Aorta (tissue), 5 donors: ENCODE measurements at regions not wholly inside any gene's neighbourhood (a gene's known extent, or its start where the extent isn't known, plus 50 kb on each side); places are given as distances from the start of the nearest gene placed in this dataset.
"Not testable (repeated sequence)": the region's sequence is repeated elsewhere in the genome, so short reads cannot be mapped to it uniquely, and the experiment has no call there.

Experiments used
- ATAC-seq: fragments of 200-7000 bp; cut with Tn5 transposase; one replicate; pipeline ENCODE4 v1.9.1; 2022; ENCODE audit warnings: moderate library complexity; ENCODE audit not compliant: low FRiP score
- DNase-seq, 2 donors: peaks; one replicate each; pipeline ENCODE4 v3.0.0-alpha.2; 2020
- H3K27ac ChIP-seq, 2 donors: one replicate each; pipeline ENCODE4 v1.5.1; 2013; ENCODE audit warnings: low read length in 2 of 2, mild to moderate bottlenecking in 2 of 2, moderate library complexity in 2 of 2, control low read depth in 1 of 2, inconsistent platforms in 1 of 2, low read depth in 1 of 2
- H3K27me3 ChIP-seq, 2 donors: one replicate each; pipeline ENCODE4 v1.6.1; 2013; ENCODE audit warnings: control low read depth in 1 of 2, low read length in 1 of 2, mild to moderate bottlenecking in 1 of 2, moderate library complexity in 1 of 2; ENCODE audit not compliant: insufficient read depth in 2 of 2, control insufficient read depth in 1 of 2
- H3K36me3 ChIP-seq, 2 donors: one replicate each; pipeline ENCODE4 v1.6.1; 2013; ENCODE audit warnings: control low read depth in 1 of 2, low read length in 1 of 2, mild to moderate bottlenecking in 1 of 2; ENCODE audit not compliant: insufficient read depth in 2 of 2, control insufficient read depth in 1 of 2
- H3K4me1 ChIP-seq, 2 donors: one replicate each; pipeline ENCODE4 v1.6.1; 2013; ENCODE audit warnings: low read length in 2 of 2, control low read depth in 1 of 2, mild to moderate bottlenecking in 1 of 2, moderate library complexity in 1 of 2; ENCODE audit not compliant: insufficient read depth in 2 of 2, control insufficient read depth in 1 of 2
- H3K4me3 ChIP-seq, 2 donors: one replicate each; pipeline ENCODE4 v1.5.1; 2013; ENCODE audit warnings: low read length in 2 of 2, control low read depth in 1 of 2, mild to moderate bottlenecking in 1 of 2
- H3K9me3 ChIP-seq: one replicate; pipeline ENCODE4 v1.6.1; 2013; ENCODE audit warnings: mild to moderate bottlenecking, low read length; ENCODE audit not compliant: control insufficient read depth
- WGBS, 2 donors: extraction: QIAGEN DNeasy Blood & Tissue Kit; methylation state at CpG; one replicate each; pipeline ENCODE4 v1.1.7; 2013; 5-methylcytosine and 5-hydroxymethylcytosine counted together
- intact Hi-C, 2 donors: fragments of 100-400 bp; cut with DNase I; formaldehyde crosslinking; loops; one replicate each; pipeline versions ENCODE4 v1.14.2 to v1.15.0; 2022
- donor health status: healthy with polysubstance abuse.
- donor health status: Bipolar disorder and iron deficiency.
- donor health status: DM: no; HTN: no; CAD: no.
- donor health status: DM: no; HTN: no; CAD: no.
- donor health status: DM: yes; HTN: yes; CAD: no.

DNA sequence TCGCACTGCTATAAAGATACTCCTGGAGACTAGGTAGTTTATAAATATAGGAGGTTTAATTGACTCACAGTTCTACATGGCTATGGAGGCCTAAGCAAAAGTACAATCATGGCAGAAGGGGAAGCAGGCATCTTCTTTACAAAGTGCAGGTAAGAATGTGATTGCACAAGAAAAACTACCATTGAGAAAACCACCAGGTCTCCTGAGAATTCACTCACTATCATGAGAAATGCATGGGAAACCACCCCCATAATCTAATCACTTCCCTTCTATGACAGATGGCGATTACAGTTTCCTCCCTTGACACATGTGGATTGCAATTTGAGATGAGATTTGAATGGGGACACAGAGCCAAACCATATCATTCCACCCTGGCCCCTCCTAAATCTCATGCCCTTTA, 121.2 kb upstream of the ST8SIA4 start:
- Histone ChIP-seq H3K27ac (no peak overlapping the region), H3K36me3 (no peaks in the 10 kb centered on the region), H3K4me3 (no peak overlapping the region), H3K27me3 (no peaks in the 10 kb centered on the region), H3K4me1 (no peaks in the 10 kb centered on the region), H3K9me3 (no peaks in the 10 kb centered on the region)
- intact Hi-C loops: no loop called here
- WGBS, 2 donors: 75 to 78% methylated on average over 2 of the region's 2 CpGs
- ATAC-seq (no peak), DNase-seq (no peak)

DNA sequence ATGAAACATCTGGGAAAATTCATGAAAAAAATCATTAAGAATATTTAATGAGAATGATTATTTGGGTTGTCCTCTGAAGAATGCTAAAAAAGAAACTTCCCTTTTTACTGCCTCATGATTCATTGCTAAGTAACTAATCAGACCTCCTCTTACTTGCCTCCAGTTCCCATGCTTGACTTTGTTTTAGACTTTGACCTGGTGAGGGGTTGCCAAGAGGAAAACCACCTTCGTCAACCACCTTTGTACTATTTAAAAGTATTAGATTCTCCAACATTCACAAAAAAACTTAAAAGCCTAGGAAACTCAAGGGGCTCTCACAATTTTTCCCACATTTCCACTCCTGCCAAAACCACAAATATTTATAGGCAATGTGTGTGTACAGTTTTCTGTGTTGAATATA, 115.2 kb upstream of the ST8SIA4 start:
- Histone ChIP-seq H3K4me3 (no peak overlapping the region), H3K36me3 (no peaks in the 10 kb centered on the region), H3K27ac (no peak overlapping the region), H3K9me3 (no peaks in the 10 kb centered on the region), H3K4me1 (no peaks in the 10 kb centered on the region), H3K27me3 (no peaks in the 10 kb centered on the region)
- DNase-seq (no peak), ATAC-seq (no peak)
- intact Hi-C loops: no loop called here
- 62 to 63% methylated on average over 1 of the region's 1 CpG for WGBS, 2 donors

DNA sequence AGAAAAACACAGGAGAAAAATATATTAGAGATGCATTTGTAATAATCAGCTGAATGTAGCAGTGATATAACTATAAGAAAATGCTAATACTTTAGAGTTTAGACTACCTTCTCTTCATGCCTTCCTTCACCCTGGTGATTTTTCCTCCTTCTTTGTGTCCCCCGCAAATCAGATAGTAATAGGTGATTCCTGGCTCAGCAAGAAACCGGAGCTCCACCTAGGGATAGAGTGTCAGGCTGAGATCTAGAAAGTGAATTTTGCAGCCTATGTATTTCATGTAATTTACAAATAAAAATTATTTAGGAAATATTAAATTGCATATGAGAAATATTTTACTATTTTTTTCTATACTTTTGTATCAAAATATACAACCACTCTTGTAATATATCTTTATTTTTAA, 109.8 kb upstream of the ST8SIA4 start:
- H3K4me1 ChIP-seq: no peaks in the 10 kb centered on the region
- H3K9me3 ChIP-seq: no peaks in the 10 kb centered on the region
- H3K27ac ChIP-seq: no peak overlapping the region
- intact Hi-C loops: no loop called here
- DNase-seq (no peak), ATAC-seq (no peak)
- H3K27me3 ChIP-seq: no peaks in the 10 kb centered on the region
- 56 to 63% methylated on average over 2 of the region's 2 CpGs for WGBS, 2 donors
- H3K4me3 ChIP-seq: no peak overlapping the region
- H3K36me3 ChIP-seq: no peaks in the 10 kb centered on the region

DNA sequence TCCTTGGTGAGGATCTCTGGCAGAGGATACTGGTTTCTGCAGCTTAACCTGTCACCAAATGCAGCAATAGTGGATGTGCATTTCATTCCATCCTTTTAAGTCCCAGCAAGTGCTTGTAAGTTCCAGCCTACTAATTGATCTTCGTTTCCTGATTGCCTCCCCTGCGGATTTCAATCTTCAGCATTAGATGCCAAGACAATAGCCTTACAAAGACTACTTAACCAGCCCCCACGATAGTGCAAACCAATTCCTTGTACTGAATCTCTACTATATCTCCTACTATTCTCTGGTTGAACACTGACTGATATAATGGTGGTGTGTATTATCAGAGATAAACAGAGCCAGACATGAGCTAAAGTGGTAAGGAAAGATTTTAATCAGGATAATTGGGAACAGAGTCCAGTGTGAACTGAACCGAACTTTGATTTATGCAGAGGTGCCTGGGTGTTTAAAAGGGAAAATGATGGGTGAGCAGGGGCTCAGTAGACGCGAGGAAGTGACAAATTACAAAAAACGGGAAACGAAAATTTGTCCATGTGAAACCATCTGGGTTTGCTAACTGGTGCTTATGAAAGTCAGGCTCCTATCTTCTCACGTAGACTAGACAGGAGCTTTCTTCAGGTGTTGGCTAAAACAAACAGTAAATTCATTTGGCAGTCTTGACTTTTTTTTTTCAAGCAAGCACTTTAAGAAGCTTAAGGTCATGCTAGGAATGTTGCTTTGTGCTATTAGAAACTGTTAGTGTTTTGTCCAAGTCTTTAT, 106.9 kb upstream of the ST8SIA4 start:
- H3K36me3 ChIP-seq: no peaks in the 10 kb centered on the region
- H3K4me1 ChIP-seq: no peaks in the 10 kb centered on the region
- H3K4me3 ChIP-seq: no peak overlapping the region
- H3K27ac ChIP-seq: no peak overlapping the region
- ATAC-seq: no peak
- H3K27me3 ChIP-seq: no peaks in the 10 kb centered on the region
- no peak for DNase-seq
- intact Hi-C loops: no loop called here
- 54 to 61% methylated on average over 9 of the region's 9 CpGs for WGBS, 2 donors
- H3K9me3 ChIP-seq: no peaks in the 10 kb centered on the region

DNA sequence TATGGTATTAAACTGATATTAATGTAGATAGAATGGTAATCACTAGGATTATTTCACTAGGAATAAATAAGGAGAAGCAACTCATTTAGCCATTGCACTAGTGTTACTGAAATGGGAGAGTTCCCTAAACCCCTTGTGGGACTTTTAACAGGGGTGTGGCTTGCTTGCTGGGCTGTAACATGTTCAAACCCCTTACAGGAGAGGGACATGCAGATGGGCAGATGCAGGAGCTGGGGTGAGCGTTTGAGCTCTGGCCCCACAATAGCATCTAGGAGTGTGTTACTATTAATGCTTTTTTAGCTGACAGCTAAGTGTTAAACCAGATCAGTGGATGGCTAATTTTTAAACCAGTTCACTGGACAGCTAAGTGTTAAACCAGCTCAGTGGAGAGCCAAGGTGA, 89.3 kb upstream of the ST8SIA4 start:
- intact Hi-C loops: no loop called here
- H3K36me3 ChIP-seq: no peaks in the 10 kb centered on the region
- H3K4me1 ChIP-seq: no peaks in the 10 kb centered on the region
- WGBS, 2 donors: 80 to 86% methylated on average over 1 of the region's 1 CpG
- ATAC-seq (no peak), DNase-seq (no peak)
- no peaks in the 10 kb centered on the region for H3K27me3 ChIP-seq
- peaks cover 3% of the 10 kb centered on the region for H3K9me3 ChIP-seq
- H3K27ac ChIP-seq: no peak overlapping the region
- H3K4me3 ChIP-seq: no peak overlapping the region

DNA sequence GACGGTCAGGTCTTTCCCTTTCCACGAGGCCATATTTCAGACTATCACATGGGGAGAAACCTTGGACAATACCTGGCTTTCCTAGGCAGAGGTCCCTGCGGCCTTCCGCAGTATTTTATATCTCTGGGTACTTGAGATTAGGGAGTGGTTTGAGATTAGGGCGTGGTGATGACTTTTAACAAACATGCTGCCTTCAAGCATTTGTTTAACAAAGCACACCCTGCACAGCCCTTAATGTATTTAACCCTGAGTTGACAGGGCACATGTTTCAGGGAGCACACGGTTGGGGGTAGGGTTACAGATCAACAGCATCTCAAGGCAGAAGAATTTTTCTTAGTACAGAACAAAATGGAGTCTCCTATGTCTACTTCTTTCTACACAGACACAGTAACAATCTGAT, 80.5 kb upstream of the ST8SIA4 start:
- ATAC-seq, H3K4me3 ChIP-seq, H3K4me1 ChIP-seq, intact Hi-C loops, H3K36me3 ChIP-seq, H3K9me3 ChIP-seq, H3K27ac ChIP-seq, DNase-seq, H3K27me3 ChIP-seq: not testable (repeated sequence)
- 80 to 82% methylated on average over 6 of the region's 6 CpGs for WGBS, 2 donors

DNA sequence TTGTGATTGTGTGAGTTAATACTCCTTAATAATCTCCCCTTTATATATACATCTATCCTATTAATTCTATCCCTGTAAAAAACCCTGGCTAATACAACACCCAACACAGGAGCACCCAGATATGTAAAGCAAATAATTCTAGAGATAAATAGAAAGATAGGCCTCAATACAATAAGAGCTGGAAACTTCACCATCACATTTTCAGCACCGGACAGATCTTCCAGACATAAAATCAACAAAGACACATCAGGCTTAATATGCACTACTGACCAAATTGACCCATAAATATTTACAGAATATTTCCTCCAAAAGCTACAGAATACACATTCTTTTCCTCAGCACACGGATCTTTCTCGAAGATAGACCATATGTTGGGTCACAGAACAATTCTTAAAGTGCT, 71.0 kb upstream of the ST8SIA4 start:
- H3K27ac ChIP-seq: no peak overlapping the region
- H3K4me3 ChIP-seq: no peak overlapping the region
- DNase-seq (no peak), ATAC-seq (no peak)
- 56 to 58% methylated on average over 3 of the region's 3 CpGs for WGBS, 2 donors
- no peaks in the 10 kb centered on the region for H3K9me3 ChIP-seq
- no peaks in the 10 kb centered on the region for H3K27me3 ChIP-seq
- no peaks in the 10 kb centered on the region for H3K36me3 ChIP-seq
- H3K4me1 ChIP-seq: no peaks in the 10 kb centered on the region
- intact Hi-C loops: no loop called here

DNA sequence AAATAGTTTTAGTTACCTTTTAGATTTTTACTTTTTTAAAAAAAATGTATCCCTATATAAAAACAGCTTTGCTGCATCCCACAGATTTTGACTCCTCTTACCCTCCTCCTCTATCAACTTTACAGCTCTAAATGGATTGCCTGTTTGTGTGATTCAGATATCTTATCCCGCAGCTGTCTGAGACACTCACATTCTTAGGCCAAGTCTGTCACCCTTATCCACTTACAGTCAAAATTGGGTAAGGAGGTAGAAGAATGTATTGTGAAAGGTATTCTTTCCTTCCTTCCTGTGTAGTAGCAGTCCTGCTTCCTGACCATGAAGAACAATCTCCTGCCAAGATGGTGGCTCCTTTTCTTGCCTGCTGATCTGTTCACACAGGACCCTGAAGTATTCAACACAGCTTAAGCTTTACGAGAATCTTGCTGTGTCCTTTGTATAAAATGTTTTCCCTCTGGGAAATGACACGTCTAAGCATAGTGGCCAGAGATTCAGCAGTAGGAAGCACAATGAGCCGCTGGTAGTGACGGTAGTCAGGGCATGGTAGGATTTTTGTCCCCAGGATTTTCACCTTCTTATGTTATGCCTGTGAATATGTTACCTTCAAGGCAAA, 67.7 kb upstream of the ST8SIA4 start:
- Histone ChIP-seq H3K9me3 (no peaks in the 10 kb centered on the region), H3K27ac (no peak overlapping the region), H3K36me3 (no peaks in the 10 kb centered on the region), H3K27me3 (no peaks in the 10 kb centered on the region), H3K4me3 (no peak overlapping the region), H3K4me1 (no peaks in the 10 kb centered on the region)
- WGBS, 2 donors: 69 to 75% methylated on average over 5 of the region's 5 CpGs
- DNase-seq (no peak), ATAC-seq (no peak)
- intact Hi-C loops: no loop called here

DNA sequence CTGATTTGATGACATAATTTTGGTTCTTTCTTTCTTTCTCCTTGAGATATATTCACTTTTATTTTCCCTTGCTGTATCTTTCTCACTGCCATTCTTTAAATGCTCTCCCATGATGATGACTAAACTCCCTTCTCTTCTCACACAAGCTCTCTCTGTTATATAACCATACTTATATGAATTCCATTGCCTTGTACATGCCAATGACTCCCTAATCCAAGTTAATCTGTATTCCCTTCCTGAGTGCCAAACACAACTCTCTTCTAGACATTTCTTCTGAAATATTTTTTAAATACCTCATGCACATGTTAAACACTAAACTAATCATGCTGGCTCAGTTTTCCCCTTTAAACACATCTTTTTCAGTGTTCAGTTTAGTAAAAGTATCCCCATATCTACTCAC, 62.2 kb upstream of the ST8SIA4 start:
- no peak overlapping the region for H3K4me3 ChIP-seq
- intact Hi-C loops: no loop called here
- no peak for ATAC-seq

More for the DNA sequence above, 62.2 kb upstream of the ST8SIA4 start:
- Histone ChIP-seq H3K36me3 (no peaks in the 10 kb centered on the region), H3K4me1 (no peaks in the 10 kb centered on the region), H3K27ac (no peak overlapping the region), H3K27me3 (no peaks in the 10 kb centered on the region), H3K9me3 (no peaks in the 10 kb centered on the region)
- no peak for DNase-seq
